GM21423 (cell line): ENCODE measurements at regions not wholly inside any gene's neighbourhood (a gene's known extent, or its start where the extent isn't known, plus 50 kb on each side); places are given as distances from the start of the nearest gene placed in this dataset.
A peak's percentile ranks its signal among the peaks of the same experiment; 100 is the strongest.

Source experiments
- ATAC-seq: cut with Tn5 transposase; IDR thresholded peaks from one replicate; pipeline ENCODE4 v1.9.1; 2021; ENCODE audit warnings: mild to moderate bottlenecking, moderate library complexity; ENCODE audit not compliant: unreplicated experiment

GRCh38 chr18:32544088-32544487 is 73.4 kb upstream of the GAREM1 start:
- ATAC-seq = no peak

DNA sequence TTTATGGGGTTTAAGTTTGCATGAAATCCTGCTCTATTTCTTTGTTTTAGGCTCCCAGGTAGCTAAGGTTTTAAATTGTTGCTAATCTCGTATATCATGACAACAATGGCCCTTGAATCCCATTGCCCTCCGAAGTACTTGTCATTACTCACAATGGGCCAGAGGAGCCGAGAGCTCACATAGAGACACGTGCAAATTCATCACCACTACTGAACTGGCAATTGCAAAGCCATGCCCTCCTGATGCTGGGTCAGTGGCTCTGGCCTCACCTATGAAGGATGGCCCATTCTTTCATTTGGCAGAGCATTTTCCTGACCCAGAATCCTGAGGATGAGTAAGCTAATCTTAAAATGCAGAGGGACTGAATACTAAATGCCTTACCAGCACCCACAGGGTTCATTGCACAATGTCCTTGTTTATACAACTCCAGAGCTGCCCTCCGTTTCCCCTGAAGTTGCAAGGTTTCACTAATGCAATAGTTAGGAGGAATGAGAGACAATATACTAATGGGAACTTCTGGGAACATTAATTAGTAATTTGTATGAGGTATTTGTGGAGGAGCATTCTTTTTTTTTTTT is 71.6 kb upstream of the GAREM1 start:
- ATAC-seq = no peak

DNA sequence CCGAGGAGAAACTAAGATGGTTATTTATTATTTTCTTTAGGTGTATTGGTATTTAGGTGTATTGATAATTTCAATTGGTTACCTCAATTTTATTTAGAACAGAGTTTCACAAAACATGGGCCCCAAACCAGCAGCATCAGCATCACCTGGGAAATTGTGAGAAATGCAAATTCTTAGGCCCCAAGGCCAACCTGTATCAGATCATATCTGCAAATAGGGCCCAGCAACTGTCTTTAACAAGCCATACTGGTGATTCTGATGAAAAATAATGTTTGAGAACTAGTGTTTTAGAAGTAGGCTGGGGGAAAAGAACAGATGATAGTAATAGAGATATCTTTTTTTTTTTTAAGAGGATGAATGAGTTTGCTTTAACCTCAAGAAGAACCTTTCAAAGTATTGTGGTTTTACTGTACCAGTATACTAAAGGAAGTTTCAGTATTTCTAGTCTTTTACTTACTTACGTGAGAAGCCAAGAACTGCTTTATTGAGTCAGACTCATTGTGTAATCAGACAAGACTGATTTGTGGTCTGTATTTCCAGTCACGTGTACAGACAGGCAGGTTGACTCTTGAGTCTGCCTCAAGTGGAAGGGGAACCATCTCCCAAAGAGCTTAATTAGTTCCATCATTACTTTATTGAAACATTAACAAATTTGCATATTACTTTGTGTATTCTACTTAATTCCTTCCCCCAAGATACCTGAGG is 60.4 kb upstream of the GAREM1 start:
- peak; percentile 67 for ATAC-seq

GRCh38 chr18:32529722-32530420 is 59.2 kb upstream of the GAREM1 start:
- ATAC-seq = no peak

DNA sequence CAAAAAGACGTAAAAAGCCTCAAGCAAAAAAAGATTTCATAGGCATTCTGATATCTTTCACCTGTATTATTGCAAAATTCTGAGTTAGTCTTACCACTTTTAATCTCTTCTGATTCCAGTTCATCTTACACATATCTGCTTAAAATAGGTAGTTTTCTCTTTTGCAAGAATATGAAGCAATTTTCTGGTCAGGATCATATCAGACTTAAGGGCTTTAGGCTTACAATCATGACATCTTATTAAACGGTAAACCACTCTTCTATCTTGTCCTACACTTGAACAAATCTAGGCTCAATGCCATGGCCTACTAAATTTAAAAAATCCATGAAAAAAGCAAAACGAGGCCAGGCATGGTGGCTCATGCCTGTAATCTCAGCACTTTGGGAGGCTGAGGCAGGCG is 50.1 kb upstream of the GAREM1 start:
- ATAC-seq = no peak
